ENCODE measurements at regions not wholly inside any gene's neighbourhood (a gene's known extent, or its start where the extent isn't known, plus 50 kb on each side); places are given as distances from the start of the nearest gene placed in this dataset.

DNA sequence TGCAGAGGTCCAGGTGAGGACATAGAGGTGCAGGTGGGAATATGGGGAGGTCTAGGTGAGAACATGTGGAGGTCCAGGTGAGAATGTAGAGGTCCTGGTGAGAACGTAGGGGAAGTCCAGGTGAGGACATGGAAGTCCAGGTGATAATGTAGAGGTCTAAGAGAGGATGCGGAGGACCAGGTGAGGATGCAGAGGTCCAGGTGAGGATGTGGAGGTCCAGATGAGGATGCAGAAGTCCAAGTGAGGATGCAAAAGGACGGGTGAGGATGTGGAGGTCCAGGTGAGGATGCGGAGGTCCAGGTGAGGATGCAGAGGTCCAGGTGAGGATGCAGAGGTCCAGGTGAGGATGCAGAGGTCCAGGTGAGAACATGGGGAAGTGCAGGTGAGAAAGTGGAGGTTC, 133.8 kb downstream of the MRPL36 start:
- BruUV-seq (replicated peaks), result no TSS peak
- no peaks in the 10 kb centered on the region for H3K4me1 ChIP-seq (replicated peaks; ENCODE audit: insufficient read depth)
- CTCF ChIA-PET, result no interaction called here
- H3K36me3 ChIP-seq (ENCODE audit: low read depth), result no peaks in the 10 kb centered on the region
- H3K27me3 ChIP-seq (ENCODE audit: insufficient read depth, low read depth), result peaks cover 88% of the 10 kb centered on the region
- intact Hi-C loops (cut with micrococcal nuclease; ENCODE audit: unreplicated experiment), result no loop called here
- H3K9me3 ChIP-seq (ENCODE audit: insufficient read depth, low read depth), result no peaks in the 10 kb centered on the region
- no peak overlapping the region for H2AFZ ChIP-seq
- no peak for TF ChIP-seq EZH2 (IDR thresholded peaks at IDR 0.05; ENCODE audit: low read depth)
- TF ChIP-seq, protein P1, sequence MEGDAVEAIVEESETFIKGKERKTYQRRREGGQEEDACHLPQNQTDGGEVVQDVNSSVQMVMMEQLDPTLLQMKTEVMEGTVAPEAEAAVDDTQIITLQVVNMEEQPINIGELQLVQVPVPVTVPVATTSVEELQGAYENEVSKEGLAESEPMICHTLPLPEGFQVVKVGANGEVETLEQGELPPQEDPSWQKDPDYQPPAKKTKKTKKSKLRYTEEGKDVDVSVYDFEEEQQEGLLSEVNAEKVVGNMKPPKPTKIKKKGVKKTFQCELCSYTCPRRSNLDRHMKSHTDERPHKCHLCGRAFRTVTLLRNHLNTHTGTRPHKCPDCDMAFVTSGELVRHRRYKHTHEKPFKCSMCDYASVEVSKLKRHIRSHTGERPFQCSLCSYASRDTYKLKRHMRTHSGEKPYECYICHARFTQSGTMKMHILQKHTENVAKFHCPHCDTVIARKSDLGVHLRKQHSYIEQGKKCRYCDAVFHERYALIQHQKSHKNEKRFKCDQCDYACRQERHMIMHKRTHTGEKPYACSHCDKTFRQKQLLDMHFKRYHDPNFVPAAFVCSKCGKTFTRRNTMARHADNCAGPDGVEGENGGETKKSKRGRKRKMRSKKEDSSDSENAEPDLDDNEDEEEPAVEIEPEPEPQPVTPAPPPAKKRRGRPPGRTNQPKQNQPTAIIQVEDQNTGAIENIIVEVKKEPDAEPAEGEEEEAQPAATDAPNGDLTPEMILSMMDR (conservative IDR thresholded peaks at IDR 0.05), result no peak
- no peak overlapping the region for H3K4me3 ChIP-seq
- no peak overlapping the region for H3K4me2 ChIP-seq
- no peaks in the 10 kb centered on the region for H4K20me1 ChIP-seq (ENCODE audit: insufficient read depth)
- POLR2A ChIA-PET (ENCODE audit: unreplicated experiment), result no interaction called here
- H3K9me2 ChIP-seq (ENCODE audit: insufficient read depth), result no peaks in the 10 kb centered on the region
- H3K79me2 ChIP-seq (ENCODE audit: low read depth), result no peaks in the 10 kb centered on the region
- H3K27ac ChIP-seq, result no peak overlapping the region
- no peak for DNase-seq
- H3F3A ChIP-seq (ENCODE audit: insufficient read depth, low read depth), result no peaks in the 10 kb centered on the region

DNA sequence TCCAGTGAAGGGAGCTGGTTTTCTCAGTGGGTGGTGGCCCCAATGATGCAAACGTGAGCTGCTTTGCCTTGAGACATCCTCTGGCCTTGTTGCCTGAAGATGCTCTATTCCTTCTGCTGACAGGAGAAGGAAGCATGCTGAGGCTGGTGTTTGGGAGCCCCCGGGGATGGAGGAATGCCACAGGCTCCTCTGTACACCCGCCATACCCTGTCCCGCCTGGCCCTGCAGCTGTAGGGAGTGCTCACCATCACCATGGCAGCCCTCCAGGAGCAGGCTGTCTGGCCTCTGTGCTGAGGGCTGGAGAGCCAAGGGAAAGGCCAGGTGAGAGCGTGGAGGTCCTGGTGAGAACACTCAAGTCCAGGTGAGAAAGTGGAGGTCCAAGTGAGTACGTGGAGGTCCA, 134.4 kb downstream of the MRPL36 start:
- CTCF ChIA-PET, result no interaction called here
- H2AFZ ChIP-seq, result no peak overlapping the region
- H3K27me3 ChIP-seq (ENCODE audit: insufficient read depth, low read depth), result peaks cover 88% of the 10 kb centered on the region
- H3K79me2 ChIP-seq (ENCODE audit: low read depth), result no peaks in the 10 kb centered on the region
- no peak for TF ChIP-seq EZH2 (IDR thresholded peaks at IDR 0.05; ENCODE audit: low read depth)
- TF ChIP-seq, protein P1 (conservative IDR thresholded peaks at IDR 0.05), result no peak
- H3F3A ChIP-seq (ENCODE audit: insufficient read depth, low read depth), result no peaks in the 10 kb centered on the region
- H3K9me3 ChIP-seq (ENCODE audit: insufficient read depth, low read depth), result no peaks in the 10 kb centered on the region
- DNase-seq, result no peak
- H4K20me1 ChIP-seq (ENCODE audit: insufficient read depth), result no peaks in the 10 kb centered on the region
- H3K27ac ChIP-seq, result no peak overlapping the region
- H3K4me3 ChIP-seq, result no peak overlapping the region
- POLR2A ChIA-PET (ENCODE audit: unreplicated experiment), result no interaction called here
- H3K4me2 ChIP-seq, result no peak overlapping the region
- intact Hi-C loops (cut with micrococcal nuclease; ENCODE audit: unreplicated experiment), result no loop called here
- no TSS peak for BruUV-seq (replicated peaks)
- no peaks in the 10 kb centered on the region for H3K36me3 ChIP-seq (ENCODE audit: low read depth)
- H3K9me2 ChIP-seq (ENCODE audit: insufficient read depth), result no peaks in the 10 kb centered on the region
- H3K4me1 ChIP-seq (replicated peaks; ENCODE audit: insufficient read depth), result no peaks in the 10 kb centered on the region

DNA sequence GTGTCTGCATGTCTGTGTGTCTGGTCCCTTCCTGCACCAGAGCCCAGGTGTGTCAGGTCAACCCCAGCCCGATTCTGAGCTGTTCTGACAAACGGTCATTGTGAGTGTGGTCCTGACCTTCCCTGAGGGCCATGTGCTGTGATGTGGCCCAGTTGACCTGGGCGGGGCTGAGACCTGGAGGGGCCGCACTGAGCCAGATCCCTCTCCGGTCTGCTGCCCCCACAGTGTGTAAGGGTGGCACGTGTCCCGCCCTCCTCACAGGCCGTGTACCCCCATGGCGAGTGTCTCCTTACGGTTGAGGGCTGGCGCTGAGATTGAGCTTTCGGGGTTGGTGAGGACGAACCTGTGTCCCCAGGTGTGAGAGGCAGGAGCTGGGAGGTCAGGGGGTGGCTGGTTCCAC, 136.5 kb downstream of the MRPL36 start:
- H2AFZ ChIP-seq, result no peak overlapping the region
- no peaks in the 10 kb centered on the region for H3K9me3 ChIP-seq (ENCODE audit: insufficient read depth, low read depth)
- intact Hi-C loops (cut with micrococcal nuclease; ENCODE audit: unreplicated experiment), result no loop called here
- H3F3A ChIP-seq (ENCODE audit: insufficient read depth, low read depth), result no peaks in the 10 kb centered on the region
- H3K9me2 ChIP-seq (ENCODE audit: insufficient read depth), result no peaks in the 10 kb centered on the region
- CTCF ChIA-PET, result no interaction called here
- no peak overlapping the region for H3K27ac ChIP-seq
- H3K4me2 ChIP-seq, result no peak overlapping the region
- no peak overlapping the region for H3K4me3 ChIP-seq
- TF ChIP-seq EZH2 (IDR thresholded peaks at IDR 0.05; ENCODE audit: low read depth), result no peak
- TF ChIP-seq, protein P1 (conservative IDR thresholded peaks at IDR 0.05), result no peak
- H4K20me1 ChIP-seq (ENCODE audit: insufficient read depth), result no peaks in the 10 kb centered on the region
- no peaks in the 10 kb centered on the region for H3K36me3 ChIP-seq (ENCODE audit: low read depth)
- no peaks in the 10 kb centered on the region for H3K79me2 ChIP-seq (ENCODE audit: low read depth)
- H3K4me1 ChIP-seq (replicated peaks; ENCODE audit: insufficient read depth), result no peaks in the 10 kb centered on the region
- POLR2A ChIA-PET (ENCODE audit: unreplicated experiment), result no interaction called here
- peak in 1 of 2 experiments; percentile 31 for DNase-seq
- H3K27me3 ChIP-seq (ENCODE audit: insufficient read depth, low read depth), result peaks cover 88% of the 10 kb centered on the region
- BruUV-seq (replicated peaks), result no TSS peak

Measured in PC-9 (cell line).